GM18909 (cell line): ENCODE measurements at regions not wholly inside any gene's neighbourhood (a gene's known extent, or its start where the extent isn't known, plus 50 kb on each side); places are given as distances from the start of the nearest gene placed in this dataset.

Experiments used
- ATAC-seq: cut with Tn5 transposase; IDR thresholded peaks from one replicate; pipeline ENCODE4 v1.9.1; 2021; ENCODE audit warnings: mild to moderate bottlenecking; ENCODE audit not compliant: unreplicated experiment, poor library complexity

DNA sequence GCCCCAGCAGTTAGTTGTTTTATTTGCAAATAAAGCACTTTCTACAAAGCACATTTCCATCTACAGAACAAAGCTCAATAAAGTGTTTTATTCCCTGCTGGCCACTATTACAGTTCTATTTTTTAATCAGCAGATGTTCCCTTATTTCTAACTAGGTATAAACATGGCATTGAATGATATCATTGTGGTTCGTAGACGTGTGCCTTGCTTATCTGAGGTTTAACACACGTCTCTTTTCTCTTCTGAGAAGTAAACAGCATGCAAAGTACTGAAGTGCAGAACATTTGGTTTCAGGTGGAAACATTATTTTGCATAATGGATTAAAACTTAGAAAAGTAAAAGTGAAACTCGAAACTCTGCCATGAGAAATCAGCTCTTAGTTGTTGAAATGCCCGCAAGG lies 1989.3 kb upstream of the WWC1 start:
- no peak for ATAC-seq

DNA sequence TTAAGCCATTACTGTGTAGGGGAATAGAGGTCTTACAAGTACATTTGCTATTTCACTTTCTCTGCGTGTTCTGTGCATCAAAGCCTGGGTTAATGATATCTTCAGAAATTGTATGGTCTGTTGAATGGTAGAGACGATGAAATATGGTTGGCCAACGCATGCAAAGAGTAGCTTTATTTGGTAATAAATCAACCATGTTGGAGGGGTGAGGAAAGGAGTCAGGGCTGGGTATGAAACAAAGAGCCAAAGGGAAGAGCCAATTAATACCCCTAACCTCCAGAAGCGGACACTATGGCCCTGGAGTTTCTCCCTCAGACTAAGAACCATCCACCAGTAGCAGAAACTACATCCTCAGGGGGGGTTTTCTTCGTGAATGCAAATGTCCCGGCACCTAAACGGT lies 1974.0 kb upstream of the WWC1 start:
- ATAC-seq, result no peak

DNA sequence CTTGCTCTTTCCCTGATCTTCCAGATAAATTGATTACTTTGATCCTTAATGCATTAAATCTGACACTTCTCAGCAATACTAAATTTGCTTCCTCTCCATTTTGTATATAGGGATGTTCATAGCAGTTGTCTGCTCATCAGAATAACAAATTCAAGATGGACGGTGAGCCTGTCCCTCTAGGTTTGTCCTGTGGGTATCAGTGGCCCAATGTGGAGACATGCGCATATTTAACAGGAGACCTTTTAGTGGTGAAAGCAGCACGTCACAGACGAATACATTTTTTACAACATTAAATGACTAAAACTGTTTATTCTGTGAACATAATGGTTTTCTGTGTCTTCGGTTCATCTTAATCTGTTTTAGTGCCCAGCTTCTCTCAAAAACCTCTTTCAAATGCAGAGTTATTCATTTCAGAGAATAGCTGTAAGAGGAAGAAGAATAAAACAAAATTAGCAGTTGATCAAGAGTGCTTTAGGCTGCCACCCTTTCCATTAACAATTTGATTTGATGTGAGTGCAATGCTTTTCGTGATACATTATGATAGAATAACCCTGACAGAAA lies 1970.4 kb upstream of the WWC1 start:
- ATAC-seq, result no peak

DNA sequence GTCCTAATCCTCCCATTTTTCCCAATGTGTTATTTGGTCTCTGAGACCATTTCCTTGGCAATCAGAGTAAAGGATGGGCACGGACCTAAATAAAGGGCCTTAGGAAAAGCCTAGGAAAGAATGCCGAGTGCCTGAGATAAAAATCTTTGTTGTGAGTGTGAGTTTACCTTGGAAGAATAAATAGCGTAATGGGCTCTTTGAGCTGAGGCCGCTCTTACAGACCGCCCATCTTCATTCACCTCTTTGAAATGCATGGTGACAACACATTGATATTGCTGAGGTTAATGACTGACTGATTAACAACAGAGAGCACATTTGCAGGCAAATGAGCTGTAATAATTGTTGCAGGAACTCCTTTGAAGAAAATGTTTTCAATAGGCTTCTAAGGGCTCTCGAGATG lies 1967.1 kb upstream of the WWC1 start:
- no peak for ATAC-seq

DNA sequence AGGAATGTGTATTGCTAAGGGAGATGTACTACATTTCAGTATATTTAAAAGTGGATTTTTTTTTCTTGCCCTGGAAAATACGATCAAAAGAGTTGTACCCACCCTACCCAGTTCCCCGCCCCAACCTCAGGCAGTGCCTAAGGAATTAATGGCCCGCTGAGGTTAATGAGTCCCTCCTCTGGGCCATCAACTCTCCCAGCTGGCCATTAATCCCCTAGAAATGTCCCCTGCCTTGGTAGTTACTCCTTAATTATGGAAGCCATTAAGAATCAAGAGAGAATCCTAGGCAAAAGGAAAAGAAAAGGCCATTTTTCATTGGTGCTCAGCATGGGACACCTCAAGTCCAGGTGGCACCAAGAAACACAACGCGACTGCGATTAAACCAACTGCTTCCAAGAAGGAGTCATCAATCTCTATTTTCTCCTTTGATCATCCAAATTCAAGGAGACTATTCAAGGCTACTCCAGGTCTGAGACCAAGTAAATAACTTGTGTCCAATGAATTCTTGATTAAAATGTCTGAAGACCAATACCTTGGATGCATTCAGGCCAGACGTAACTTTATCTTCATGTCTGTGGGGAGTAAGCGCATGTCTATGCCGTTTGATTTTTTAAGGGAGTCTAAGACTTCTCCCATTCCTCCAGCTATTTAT lies 1962.2 kb upstream of the WWC1 start:
- no peak for ATAC-seq

DNA sequence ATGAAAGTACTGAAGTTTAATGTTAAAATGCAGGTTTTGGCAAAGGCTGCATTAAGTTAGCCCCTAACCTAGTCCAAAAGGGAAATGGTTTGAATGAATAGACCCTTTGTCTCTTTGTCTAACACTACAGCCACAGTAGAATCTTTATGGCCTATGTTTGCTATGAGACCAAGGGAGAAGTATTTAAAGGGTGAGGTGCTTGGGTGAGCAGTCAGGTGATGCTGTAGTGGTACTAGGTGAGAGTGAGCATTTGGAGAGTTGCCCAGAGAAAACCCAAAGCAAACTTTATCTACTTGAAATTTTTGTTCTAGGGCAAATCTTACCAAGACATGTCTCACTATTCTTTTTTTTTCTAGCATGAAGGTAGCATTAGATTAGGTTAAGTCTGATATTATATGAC lies 1961.4 kb upstream of the WWC1 start:
- no peak for ATAC-seq

DNA sequence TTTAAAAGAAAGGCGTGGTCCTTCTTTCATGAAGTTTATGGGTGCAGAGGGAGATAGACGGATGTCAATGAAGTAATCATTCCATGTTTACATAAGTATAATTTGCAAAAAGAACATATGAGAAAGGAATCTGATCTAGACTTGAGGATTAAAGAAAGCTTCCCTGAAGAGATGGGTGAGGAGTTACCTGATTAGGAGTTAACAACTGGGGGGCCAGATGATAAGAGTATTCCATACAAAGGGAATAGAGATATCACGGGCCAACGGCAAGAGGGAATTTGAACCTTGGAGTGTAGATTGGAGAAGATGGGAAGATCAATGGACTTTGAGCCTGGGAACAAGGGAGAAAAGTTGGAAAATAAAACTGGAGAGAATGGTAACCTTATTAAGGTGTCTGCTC lies 1959.9 kb upstream of the WWC1 start:
- ATAC-seq, result no peak

DNA sequence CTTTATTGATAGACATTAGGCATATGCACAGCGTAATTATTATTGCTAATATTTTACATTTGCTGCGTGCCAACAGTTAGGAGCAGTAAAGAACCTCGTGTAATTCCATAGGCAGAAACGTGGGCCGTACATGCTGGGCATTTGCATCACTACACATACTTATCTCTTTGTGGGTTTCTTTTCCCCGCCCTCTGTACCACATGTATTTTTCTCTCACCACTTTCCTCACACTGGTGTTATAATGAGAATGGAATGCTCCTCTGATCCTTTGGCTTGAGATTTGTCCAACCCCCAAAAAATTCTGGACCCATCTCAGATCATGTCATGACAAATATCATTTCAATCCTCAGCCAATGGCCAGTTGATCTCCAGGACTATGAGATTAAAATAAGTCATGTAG lies 1952.6 kb upstream of the WWC1 start:
- no peak for ATAC-seq

DNA sequence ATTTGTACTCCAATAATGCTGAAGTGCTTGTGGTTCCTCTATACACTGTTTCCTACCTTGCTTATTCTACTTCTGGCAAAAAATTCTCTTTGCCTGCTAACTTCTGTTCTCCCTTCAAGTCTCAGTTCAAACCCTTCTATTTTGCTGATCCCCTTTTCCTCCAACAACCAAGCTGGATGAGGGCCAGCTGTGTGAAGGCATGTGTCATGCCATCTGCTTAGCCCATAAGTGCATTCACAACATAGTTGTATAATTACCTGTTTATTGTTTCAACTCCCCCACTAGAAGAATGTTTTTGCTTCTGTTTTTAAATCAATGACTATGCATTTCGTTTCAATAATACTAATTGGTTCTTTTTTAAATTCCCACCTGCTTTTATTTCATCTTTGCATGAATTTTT lies 1951.4 kb upstream of the WWC1 start:
- no peak for ATAC-seq

DNA sequence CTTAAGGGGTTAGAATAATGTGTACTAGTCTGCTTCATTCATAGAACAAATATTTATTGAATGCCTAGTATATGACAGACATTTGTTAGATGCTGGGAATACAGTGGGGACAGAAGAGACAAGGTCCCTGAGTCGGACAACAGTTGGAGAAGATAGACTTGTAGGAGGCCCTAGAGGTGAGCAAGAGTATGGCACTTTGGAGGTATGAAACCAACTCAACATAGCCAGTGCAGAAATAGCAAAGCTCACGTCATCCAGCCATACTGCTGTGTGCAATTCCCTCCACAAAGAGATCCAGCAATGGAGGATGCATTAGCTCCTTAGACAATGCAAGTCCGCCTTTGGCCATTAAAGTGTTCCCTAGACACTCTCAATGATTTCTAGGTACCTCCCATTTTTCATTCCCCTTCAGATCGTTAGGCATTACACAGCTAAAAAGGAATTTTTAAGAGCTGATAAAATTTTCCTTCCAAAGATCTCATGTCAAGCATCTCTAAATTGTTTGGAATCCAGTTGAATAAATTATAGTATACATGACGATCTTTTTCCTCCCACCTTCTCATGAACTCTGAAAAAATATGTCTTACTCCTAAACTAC lies 1949.6 kb upstream of the WWC1 start:
- ATAC-seq, result no peak

DNA sequence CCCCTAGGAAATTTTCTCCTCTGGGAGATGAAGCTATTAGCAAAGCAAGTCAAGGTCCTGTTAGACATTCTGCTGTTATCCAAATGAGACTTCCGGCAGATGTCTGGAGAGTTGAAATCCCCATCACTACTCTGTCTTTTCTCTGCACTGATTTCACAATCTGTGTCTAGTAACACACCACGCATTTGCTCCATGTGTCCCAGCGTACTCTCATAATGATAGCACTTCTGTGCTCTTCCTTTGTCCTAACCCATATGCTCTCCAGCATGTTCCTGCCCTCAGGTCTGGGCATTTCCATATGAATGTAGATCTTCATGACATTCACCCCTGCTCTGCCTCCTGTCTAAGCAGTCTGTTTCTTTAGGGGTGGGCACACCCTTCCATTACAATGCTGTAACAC lies 1949.0 kb upstream of the WWC1 start:
- ATAC-seq, result no peak

DNA sequence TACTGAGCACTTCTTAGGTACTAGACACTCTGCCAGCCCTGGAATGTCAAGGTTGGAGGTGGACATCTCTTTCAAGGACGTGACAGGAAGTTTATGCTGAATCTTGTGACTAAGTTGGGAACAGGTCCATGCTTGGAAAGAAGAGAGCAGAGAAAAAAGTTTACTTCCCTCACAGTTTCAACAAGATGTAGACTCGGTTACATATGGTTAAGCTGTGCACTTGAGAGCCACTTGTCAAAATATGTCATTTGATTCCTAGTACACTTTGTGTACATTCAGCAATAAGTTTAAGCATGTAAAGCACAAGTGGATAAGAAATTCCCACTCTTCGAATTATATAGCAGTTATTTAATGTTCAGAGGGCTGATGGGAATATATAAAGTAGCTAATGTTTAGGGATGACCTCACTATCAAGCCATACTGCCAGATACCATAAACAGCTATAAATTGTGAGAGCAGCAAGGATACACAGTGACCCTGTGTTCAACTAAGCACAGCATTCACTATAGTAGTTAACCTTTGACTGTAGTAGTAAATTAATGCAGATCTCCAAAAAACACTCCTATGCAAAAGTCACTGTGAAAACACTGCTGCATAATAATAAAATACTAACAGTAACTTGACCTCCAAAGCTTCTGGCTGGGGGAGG lies 1944.6 kb upstream of the WWC1 start:
- no peak for ATAC-seq

DNA sequence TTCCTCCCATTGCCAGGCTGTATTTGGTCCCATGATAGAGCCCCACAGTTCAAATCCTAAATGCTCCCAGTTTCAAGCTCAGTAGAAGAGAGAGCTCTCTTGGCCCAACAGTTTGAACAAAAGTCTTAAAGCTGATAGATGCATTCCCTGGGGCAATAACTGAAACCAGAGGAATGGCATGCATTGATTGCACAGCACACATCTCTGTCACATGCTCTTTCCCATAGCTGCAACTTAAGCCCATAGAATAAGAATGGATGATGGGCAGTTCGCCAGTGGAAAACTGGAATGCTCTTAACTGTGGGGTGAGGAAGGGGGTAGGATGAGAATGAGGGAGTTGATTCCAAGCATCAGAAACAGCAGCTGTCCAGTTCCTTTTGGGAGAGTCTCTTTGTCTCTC lies 1942.4 kb upstream of the WWC1 start:
- ATAC-seq, result no peak

DNA sequence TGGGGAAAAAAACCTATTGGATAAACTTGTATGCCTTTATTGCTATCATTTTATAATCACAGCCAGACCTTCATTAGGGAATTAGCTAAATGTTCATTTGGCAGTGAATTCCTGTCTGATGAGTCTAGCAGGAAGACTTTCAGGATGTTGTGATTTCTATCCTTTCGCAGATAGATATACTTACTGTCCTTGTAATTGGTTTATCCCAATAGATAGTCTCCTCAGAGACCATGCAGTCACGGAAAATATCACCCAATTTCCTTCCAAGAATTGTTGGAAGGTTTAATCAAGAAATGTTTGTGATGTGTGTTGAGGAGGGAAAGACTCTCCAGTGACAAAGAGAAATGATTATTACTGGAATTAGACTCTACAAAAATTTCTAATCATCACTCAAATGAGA lies 1937.9 kb upstream of the WWC1 start:
- ATAC-seq, result no peak

DNA sequence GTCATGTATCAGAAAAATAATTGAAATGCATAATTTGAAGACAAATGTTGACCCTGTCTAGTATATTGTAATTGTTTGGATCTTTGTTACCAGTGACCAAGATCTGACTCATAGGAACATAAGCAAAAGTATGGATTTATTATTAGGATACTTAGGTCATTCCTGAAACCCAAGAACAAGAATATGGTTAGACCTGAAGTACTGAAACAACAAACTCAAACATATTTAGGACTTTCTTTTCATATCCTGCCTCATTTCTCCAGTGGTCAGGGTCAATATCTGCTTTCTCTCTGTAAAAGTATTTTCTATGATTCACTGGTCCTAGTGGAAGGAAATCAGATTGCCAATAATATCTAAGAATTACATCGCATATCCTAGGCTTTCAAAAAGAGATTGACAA lies 1937.1 kb upstream of the WWC1 start:
- no peak for ATAC-seq

DNA sequence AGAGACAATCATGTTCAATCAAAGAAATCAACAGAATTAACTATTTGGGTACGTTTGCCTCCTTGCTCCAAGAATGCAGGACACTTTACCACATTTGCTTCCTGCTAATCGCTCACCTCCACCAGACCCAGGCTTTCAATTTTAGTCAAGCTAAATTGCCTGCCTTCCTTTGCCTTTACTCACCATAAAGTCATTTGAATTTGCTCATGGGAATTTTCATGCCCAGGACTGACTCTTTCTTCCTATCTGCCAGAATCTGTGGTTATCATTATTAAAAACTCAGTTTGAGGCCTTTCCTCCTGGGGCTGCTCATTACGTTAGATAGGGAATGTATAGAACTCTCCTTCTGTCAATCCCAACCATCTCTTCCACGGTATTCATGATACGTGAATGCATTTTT lies 1935.3 kb upstream of the WWC1 start:
- no peak for ATAC-seq

DNA sequence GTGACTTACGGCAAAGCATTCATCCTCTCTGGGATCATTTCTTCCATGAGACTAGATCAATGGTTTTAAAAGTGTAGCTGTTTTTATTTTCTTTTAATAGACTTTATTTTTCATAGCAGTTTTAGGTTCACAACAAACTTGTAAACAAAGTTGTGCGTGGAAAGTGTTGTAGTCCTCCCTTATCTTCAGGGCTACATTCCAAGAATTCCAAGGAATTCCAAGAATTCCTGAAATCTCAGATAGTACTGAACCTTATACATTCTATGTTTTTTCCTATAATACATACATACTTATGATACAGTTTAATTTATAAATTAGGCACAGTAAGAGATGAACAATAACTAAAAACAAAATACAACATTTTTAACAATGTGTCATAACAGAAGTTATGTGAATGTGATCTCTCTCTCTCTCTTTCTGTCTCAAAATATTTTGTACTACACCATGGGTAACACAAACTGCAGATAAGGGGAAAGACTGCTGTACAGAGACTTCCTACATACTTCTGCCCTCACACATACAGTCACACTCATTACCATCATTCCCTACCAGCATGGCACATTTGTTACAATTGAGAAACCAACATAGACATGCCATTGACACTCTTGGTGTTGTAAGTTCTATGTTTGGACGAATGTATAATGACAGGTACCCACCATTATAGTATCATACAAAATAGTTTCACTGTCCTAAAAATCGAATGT lies 1933.2 kb upstream of the WWC1 start:
- no peak for ATAC-seq

DNA sequence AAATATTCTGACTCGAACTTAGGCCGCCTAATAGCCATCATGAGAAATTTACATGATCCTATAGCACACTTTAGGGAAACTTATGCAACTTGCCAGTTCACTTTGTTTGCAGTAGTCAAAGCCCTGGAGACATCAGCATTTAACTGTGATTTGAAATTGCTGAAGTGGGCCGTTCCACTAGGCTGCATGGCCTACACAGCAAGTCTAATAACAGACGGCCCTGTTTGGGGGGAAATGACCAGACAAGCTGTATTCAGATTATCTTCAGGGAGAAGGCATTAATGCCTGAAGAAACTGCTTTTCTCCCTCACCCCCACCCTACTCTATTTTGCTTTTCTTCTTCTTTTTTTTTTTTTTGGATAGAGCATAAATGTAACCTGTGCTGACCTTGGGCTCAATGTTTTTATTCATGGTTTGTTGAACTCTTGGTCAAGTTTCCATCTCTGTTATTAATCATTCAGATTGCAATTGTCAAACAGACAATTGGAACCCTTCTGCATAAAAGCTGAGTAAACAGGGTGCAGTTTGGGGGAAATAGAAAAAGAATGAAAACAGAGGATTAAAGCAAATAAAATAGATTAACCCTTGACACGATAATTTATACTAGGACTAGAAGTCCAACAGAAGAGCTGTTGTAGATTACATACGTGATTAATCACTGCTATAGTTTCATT lies 1928.2 kb upstream of the WWC1 start:
- no peak for ATAC-seq

DNA sequence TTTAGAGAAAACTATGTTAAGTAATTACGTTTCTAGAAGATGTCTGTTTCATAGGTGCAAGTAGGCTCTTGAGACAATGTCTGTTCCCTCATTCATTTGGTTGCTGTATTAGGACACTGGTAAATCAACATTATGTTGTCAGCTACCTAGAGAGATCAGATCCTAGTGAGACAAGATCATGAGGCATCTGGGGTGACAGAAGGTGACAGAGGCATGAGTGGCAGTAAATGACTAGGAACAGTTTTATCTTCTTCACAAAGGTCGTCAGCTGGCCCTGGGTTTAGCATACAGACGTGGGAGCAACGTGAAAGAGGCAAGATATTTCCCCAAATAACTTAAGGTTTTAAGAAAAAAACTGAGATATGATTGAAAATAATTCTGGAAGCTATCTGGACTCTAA lies 1926.3 kb upstream of the WWC1 start:
- ATAC-seq, result no peak

DNA sequence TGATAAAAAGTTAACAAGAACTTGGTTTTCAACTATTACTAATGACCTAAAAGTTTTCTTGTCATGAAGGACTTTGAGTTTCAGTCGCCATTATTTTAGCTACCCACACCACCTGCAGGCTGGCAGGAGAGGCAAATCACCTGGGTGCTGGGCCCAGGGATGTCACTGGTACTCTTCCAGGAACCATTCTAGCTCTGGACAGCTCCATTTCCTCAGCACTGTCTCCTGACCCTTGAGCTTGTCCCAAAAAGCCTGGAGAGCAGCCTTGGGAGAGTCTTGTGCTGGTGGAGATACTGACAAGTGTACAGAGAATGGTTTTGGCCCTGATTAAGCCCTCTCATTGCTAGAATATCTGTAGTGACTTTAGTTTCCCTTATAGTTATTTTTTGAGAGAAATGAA lies 1924.1 kb upstream of the WWC1 start:
- no peak for ATAC-seq

DNA sequence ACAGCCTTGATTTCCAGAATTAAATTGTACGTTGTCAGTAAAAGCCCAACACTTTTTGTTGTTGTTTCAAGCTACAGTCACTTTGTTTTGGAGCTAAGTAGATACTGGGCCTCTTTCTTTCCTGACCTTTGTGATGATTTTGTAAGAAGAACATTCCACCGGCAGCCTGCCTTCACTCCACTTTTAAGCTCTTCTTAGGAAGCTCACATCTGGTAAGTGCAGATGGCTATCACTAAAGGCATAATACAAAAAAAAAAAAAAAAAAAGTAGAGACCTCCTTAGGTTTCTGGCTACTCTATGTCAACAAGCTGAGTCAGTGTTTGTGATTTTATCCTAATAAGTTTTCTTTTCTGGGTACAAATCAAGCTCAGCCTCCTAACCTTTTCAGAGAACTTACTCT lies 1922.1 kb upstream of the WWC1 start:
- ATAC-seq, result no peak
